Ascending aorta (tissue), 2 donors: ENCODE measurements at regions not wholly inside any gene's neighbourhood (a gene's known extent, or its start where the extent isn't known, plus 50 kb on each side); places are given as distances from the start of the nearest gene placed in this dataset.

ENCODE experiments used
- DNase-seq, 2 donors: peaks; one replicate each; pipeline ENCODE4 v3.0.0-alpha.2; 2019; ENCODE audit warnings: low spot score in 2 of 2
- H3K27ac ChIP-seq, 2 donors: fragments of 200-600 bp; sonication (generic); one replicate each; pipeline ENCODE4 v1.5.1; 2016 to 2017; ENCODE audit warnings: mild to moderate bottlenecking in 1 of 2
- H3K27me3 ChIP-seq: fragments of 200-600 bp; sonication (generic); one replicate; pipeline ENCODE4 v1.5.1; 2017
- H3K36me3 ChIP-seq, 2 donors: fragments of 200-600 bp; sonication (generic); one replicate each; pipeline ENCODE4 v1.5.1; 2016
- H3K4me1 ChIP-seq, 2 donors: fragments of 200-600 bp; sonication (generic); one replicate each; pipeline ENCODE4 v1.5.1; 2016 to 2017; ENCODE audit warnings: mild to moderate bottlenecking in 1 of 2
- H3K4me3 ChIP-seq, 2 donors: fragments of 200-600 bp; sonication (generic); one replicate each; pipeline ENCODE4 v1.5.1; 2016 to 2017; ENCODE audit warnings: mild to moderate bottlenecking in 1 of 2
- H3K9me3 ChIP-seq, 2 donors: fragments of 200-600 bp; sonication (generic); one replicate each; pipeline ENCODE4 v1.5.1; 2016
- intact Hi-C: fragments of 100-400 bp; cut with DNase I; formaldehyde crosslinking; loops from one replicate; pipeline ENCODE4 v1.15.1; 2023
- TF ChIP-seq, protein P1 (sequence below), 3 experiments: fragments of 200-600 bp in 2 of 3; fragments of 450-650 bp in 1 of 3; sonication (generic) in 2 of 3; IDR thresholded peaks; one replicate each; pipeline ENCODE4 v1.5.1; 2016 to 2019; ENCODE audit warnings: antibody characterized with exemption in 3 of 3, mild to moderate bottlenecking in 1 of 3, moderate library complexity in 1 of 3

DNA sequence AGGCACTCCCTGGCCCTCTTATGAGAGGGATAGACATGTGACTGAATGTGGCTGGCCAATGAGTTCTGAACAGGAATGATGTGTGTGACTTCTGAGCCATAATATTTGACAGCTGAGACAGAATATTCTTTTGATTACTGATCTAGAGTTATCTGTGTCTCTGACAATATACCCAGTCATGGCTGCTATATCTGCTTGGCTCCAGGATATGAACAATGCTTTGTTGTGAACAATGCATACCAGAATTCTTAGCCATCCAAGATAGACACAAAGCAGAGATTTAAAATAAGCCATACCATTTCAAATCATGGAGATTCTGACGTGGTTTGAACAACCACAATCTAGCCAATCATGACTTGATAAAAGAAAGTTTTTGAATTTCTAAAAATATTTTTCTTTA is 840.3 kb upstream of the SEMA6A start:
- H3K9me3 ChIP-seq, result no peaks in the 10 kb centered on the region
- H3K36me3 ChIP-seq, result no peaks in the 10 kb centered on the region
- H3K4me3 ChIP-seq, result no peak overlapping the region
- TF ChIP-seq, protein P1, sequence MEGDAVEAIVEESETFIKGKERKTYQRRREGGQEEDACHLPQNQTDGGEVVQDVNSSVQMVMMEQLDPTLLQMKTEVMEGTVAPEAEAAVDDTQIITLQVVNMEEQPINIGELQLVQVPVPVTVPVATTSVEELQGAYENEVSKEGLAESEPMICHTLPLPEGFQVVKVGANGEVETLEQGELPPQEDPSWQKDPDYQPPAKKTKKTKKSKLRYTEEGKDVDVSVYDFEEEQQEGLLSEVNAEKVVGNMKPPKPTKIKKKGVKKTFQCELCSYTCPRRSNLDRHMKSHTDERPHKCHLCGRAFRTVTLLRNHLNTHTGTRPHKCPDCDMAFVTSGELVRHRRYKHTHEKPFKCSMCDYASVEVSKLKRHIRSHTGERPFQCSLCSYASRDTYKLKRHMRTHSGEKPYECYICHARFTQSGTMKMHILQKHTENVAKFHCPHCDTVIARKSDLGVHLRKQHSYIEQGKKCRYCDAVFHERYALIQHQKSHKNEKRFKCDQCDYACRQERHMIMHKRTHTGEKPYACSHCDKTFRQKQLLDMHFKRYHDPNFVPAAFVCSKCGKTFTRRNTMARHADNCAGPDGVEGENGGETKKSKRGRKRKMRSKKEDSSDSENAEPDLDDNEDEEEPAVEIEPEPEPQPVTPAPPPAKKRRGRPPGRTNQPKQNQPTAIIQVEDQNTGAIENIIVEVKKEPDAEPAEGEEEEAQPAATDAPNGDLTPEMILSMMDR (IDR thresholded peaks at IDR 0.05), result no peak
- no peak overlapping the region for H3K27ac ChIP-seq
- H3K27me3 ChIP-seq, result no peaks in the 10 kb centered on the region
- intact Hi-C loops, result no loop called here
- no peak for DNase-seq
- no peaks in the 10 kb centered on the region for H3K4me1 ChIP-seq

DNA sequence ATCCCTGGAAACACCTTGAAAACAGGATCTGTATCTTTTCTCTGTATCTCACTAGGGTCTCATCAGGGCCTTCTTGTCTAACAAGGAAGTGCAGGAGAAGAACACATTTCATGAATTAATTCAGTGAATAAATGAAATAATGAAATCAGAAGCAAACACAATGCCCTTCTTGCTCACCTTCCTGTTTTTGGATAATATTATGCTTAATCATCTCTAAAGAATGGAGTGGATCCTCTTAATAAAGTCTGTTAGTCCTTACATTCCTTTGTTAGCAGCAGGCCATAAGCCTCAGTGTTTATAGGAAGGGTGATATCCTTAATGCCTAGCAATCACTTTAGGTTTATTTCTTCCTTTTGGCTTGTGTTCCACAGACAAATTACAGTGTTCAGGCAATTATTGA is 837.1 kb upstream of the SEMA6A start:
- intact Hi-C loops, result no loop called here
- no peak for DNase-seq
- H3K36me3 ChIP-seq, result no peaks in the 10 kb centered on the region
- H3K4me3 ChIP-seq, result no peak overlapping the region
- TF ChIP-seq, protein P1 (IDR thresholded peaks at IDR 0.05), result no peak
- H3K27me3 ChIP-seq, result no peaks in the 10 kb centered on the region
- H3K4me1 ChIP-seq, result no peaks in the 10 kb centered on the region
- H3K9me3 ChIP-seq, result no peaks in the 10 kb centered on the region
- no peak overlapping the region for H3K27ac ChIP-seq

DNA sequence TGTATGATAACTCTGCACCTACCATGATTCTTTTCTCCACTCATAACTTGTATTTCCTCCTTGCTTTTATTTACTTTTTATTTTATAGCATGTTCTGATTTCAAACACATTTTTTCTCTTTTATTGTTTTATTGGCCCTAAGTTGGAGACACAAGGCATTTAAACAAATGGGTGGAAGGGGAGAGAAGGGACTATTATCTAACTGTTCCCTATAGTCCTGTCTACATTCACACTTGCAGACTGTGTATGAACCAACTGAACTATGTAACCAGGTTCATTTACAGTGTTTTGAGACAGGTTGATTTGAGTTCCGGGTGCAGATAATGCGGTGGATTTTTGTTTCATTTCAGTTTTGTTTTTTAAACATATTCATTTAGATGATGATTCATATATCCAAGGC is 830.6 kb upstream of the SEMA6A start:
- TF ChIP-seq, protein P1 (IDR thresholded peaks at IDR 0.05), result no peak
- no peak overlapping the region for H3K27ac ChIP-seq
- intact Hi-C loops, result no loop called here
- no peaks in the 10 kb centered on the region for H3K9me3 ChIP-seq
- H3K4me3 ChIP-seq, result no peak overlapping the region
- no peaks in the 10 kb centered on the region for H3K27me3 ChIP-seq
- H3K4me1 ChIP-seq, result no peaks in the 10 kb centered on the region
- no peak for DNase-seq
- H3K36me3 ChIP-seq, result no peaks in the 10 kb centered on the region

DNA sequence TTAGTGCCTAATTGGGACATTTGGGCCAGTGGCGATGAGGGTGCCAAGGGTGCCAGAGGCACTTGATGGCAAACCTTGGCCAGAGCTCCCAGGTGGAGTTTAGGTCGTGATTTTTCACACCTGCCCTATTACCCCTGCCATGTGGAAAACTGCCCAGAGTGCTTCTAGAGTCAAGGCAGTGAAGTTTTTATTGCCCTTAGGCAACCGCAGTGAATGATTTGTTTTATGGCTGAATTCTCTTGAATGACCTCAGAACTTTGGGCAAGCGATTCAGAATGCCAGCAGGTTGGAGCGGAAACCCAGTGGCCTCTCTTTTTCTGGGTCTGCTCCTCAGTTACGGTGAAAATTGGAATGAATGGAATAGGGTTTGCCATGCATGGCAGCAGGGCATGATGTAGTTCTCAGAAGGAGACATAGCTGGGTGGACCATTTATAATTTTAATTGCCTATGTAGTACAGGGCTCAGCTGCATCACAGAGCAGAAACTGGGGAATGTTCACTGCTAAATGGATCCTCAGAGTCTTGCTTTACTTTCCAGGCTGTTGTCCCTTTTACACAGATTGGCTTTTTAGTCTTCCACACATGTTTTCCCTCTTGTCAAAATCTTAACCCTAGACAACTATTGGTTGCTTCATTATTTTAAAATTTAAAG is 820.0 kb upstream of the SEMA6A start:
- intact Hi-C loops, result no loop called here
- TF ChIP-seq, protein P1 (IDR thresholded peaks at IDR 0.05), result no peak
- no peak overlapping the region for H3K27ac ChIP-seq
- H3K36me3 ChIP-seq, result no peaks in the 10 kb centered on the region
- no peaks in the 10 kb centered on the region for H3K9me3 ChIP-seq
- no peak for DNase-seq
- no peak overlapping the region for H3K4me3 ChIP-seq
- H3K27me3 ChIP-seq, result no peaks in the 10 kb centered on the region
- no peaks in the 10 kb centered on the region for H3K4me1 ChIP-seq

DNA sequence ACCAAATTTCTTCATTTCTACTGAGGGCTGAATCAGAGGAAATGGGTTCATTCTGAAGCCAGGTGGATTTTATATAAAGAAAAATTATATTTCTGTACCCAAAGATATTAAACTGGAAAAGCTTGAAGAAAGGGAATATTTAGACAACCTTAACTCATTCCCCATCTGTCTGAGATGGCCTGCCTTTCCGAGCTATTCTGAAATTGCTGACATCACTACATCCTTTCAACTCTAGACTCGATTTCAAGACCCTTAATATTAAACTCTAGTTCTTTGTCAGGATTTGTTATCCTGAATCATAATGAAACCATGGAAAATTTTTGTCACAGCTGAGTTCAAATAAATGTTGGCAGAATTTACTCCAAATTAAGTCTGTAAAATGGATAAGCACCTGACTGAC is 818.5 kb upstream of the SEMA6A start:
- no peak for DNase-seq
- no peak overlapping the region for H3K4me3 ChIP-seq
- no peaks in the 10 kb centered on the region for H3K27me3 ChIP-seq
- intact Hi-C loops, result no loop called here
- no peaks in the 10 kb centered on the region for H3K4me1 ChIP-seq
- no peaks in the 10 kb centered on the region for H3K9me3 ChIP-seq
- no peak overlapping the region for H3K27ac ChIP-seq
- H3K36me3 ChIP-seq, result no peaks in the 10 kb centered on the region
- TF ChIP-seq, protein P1 (IDR thresholded peaks at IDR 0.05), result no peak

DNA sequence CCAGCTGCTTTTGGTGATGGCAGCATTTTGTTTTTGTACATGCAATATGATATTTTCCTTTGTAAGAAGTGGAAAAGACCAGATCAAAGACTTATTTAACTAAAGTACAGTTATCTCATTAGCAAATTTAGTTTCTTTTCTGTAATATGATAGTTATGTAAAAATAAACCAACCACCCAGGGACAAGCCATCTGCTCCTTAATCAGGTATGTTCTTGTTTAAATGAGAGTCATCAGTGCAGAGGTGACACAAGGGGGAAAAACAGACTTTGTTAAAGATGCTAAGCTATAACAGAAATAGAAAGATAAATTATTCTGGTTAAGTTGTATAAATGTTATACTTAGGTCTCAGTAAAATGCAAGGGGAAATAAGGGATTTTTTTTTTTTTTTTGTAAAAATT is 805.7 kb upstream of the SEMA6A start:
- Histone ChIP-seq H3K4me3 (no peak overlapping the region), H3K27ac (no peak overlapping the region), H3K9me3 (no peaks in the 10 kb centered on the region), H3K36me3 (no peaks in the 10 kb centered on the region), H3K4me1 (no peaks in the 10 kb centered on the region), H3K27me3 (no peaks in the 10 kb centered on the region)
- intact Hi-C loops, result no loop called here
- TF ChIP-seq, protein P1 (IDR thresholded peaks at IDR 0.05), result no peak
- no peak for DNase-seq
